ENCODE measurements at regions not wholly inside any gene's neighbourhood (a gene's known extent, or its start where the extent isn't known, plus 50 kb on each side); places are given as distances from the start of the nearest gene placed in this dataset.

- no peak for ATAC-seq
- no peak for TF ChIP-seq CTCF (IDR thresholded peaks at IDR 0.05)
- H3K27me3 ChIP-seq (ENCODE audit: insufficient read depth in 3 of 3, low read length in 2 of 3): no peaks in the 10 kb centered on the region
- no peak overlapping the region for H3K4me3 ChIP-seq
- H3K27ac ChIP-seq: no peak overlapping the region
- DNase-seq: no peak
- no peaks in the 10 kb centered on the region for H3K36me3 ChIP-seq (ENCODE audit: insufficient read depth in 1 of 2, low read depth in 1 of 2)
- no peaks in the 10 kb centered on the region for H3K4me1 ChIP-seq
- 54 to 62% (median 58%) methylated on average over 2 of the region's 2 CpGs for WGBS, 3 donors
- no peaks in the 10 kb centered on the region for H3K9me3 ChIP-seq
- intact Hi-C loops (cut with DNase I): no loop called here
Measured at GRCh38 chr2:23235292-23235691, 149.7 kb upstream of the KLHL29 start.

- Histone ChIP-seq H3K36me3 (ENCODE audit: insufficient read depth in 1 of 2, low read depth in 1 of 2) (no peaks in the 10 kb centered on the region), H3K9me3 (no peaks in the 10 kb centered on the region), H3K4me1 (no peaks in the 10 kb centered on the region), H3K27me3 (ENCODE audit: insufficient read depth in 3 of 3, low read length in 2 of 3) (no peaks in the 10 kb centered on the region), H3K4me3 (no peak overlapping the region), H3K27ac (no peak overlapping the region)
- intact Hi-C loops (cut with DNase I): no loop called here
- 62 to 71% (median 63%) methylated on average over 6 of the region's 6 CpGs for WGBS, 3 donors
- DNase-seq (no peak), ATAC-seq (no peak)
- TF ChIP-seq CTCF (IDR thresholded peaks at IDR 0.05): no peak
Measured at GRCh38 chr2:23235736-23236135, 149.2 kb upstream of the KLHL29 start.

- 89 to 94% (median 90%) methylated on average over 7 of the region's 7 CpGs for WGBS, 3 donors
- no peak for TF ChIP-seq CTCF (IDR thresholded peaks at IDR 0.05)
Measured at GRCh38 chr2:23237147-23237546, 147.8 kb upstream of the KLHL29 start.

GRCh38 chr2:23238011-23238657 lies 146.8 kb upstream of the KLHL29 start:
- Histone ChIP-seq H3K9me3 (no peaks in the 10 kb centered on the region), H3K4me3 (no peak overlapping the region), H3K4me1 (no peaks in the 10 kb centered on the region), H3K27me3 (ENCODE audit: insufficient read depth in 3 of 3, low read length in 2 of 3) (no peaks in the 10 kb centered on the region), H3K36me3 (ENCODE audit: insufficient read depth in 1 of 2, low read depth in 1 of 2) (no peaks in the 10 kb centered on the region), H3K27ac (no peak overlapping the region)
- intact Hi-C loops (cut with DNase I): no loop called here
- no peak for DNase-seq
- WGBS, 3 donors: 87 to 89% (median 87%) methylated on average over 4 of the region's 4 CpGs
- ATAC-seq: no peak
- TF ChIP-seq CTCF (IDR thresholded peaks at IDR 0.05): no peak

More at GRCh38 chr2:23237147-23237546, 147.8 kb upstream of the KLHL29 start:
- DNase-seq: no peak
- Histone ChIP-seq H3K36me3 (ENCODE audit: insufficient read depth in 1 of 2, low read depth in 1 of 2) (no peaks in the 10 kb centered on the region), H3K27ac (no peak overlapping the region), H3K27me3 (ENCODE audit: insufficient read depth in 3 of 3, low read length in 2 of 3) (no peaks in the 10 kb centered on the region), H3K4me3 (no peak overlapping the region), H3K9me3 (no peaks in the 10 kb centered on the region), H3K4me1 (no peaks in the 10 kb centered on the region)
- ATAC-seq: no peak
- intact Hi-C loops (cut with DNase I): no loop called here

GRCh38 chr2:23239374-23239773 lies 145.6 kb upstream of the KLHL29 start:
- Histone ChIP-seq H3K4me1 (no peaks in the 10 kb centered on the region), H3K9me3 (no peaks in the 10 kb centered on the region), H3K4me3 (no peak overlapping the region), H3K27me3 (ENCODE audit: insufficient read depth in 3 of 3, low read length in 2 of 3) (no peaks in the 10 kb centered on the region), H3K27ac (no peak overlapping the region), H3K36me3 (ENCODE audit: insufficient read depth in 1 of 2, low read depth in 1 of 2) (no peaks in the 10 kb centered on the region)
- DNase-seq (no peak), ATAC-seq (no peak)
- intact Hi-C loops (cut with DNase I): no loop called here
- WGBS, 3 donors: 92 to 94% (median 93%) methylated on average over 8 of the region's 8 CpGs
- no peak for TF ChIP-seq CTCF (IDR thresholded peaks at IDR 0.05)

Measured in psoas muscle (tissue), 7 donors.